T-helper 2 cell treated with Interferon-gamma antibody and Interleukin-4, amounts not matched to agents 100 ng/mL and 5 ng/mL, for 36 hours (primary cell): ENCODE measurements at regions not wholly inside any gene's neighbourhood (a gene's known extent, or its start where the extent isn't known, plus 50 kb on each side); places are given as distances from the start of the nearest gene placed in this dataset.
"Not testable (repeated sequence)": the region's sequence is repeated elsewhere in the genome, so short reads cannot be mapped to it uniquely, and the experiment has no call there.

Experiments used
- intact Hi-C: fragments of 100-400 bp; cut with micrococcal nuclease; formaldehyde crosslinking; loops from one replicate; pipeline ENCODE4 v1.15.1; 2023

GRCh38 chr17:52930581-52930980 is 772.1 kb upstream of the CA10 start:
- intact Hi-C loops: no loop called here

- intact Hi-C loops: no loop called here
These were observed 771.6 kb upstream of the CA10 start for GRCh38 chr17:52930145-52930544.

GRCh38 chr17:52923658-52924057 is 765.1 kb upstream of the CA10 start:
- intact Hi-C loops: no loop called here

- intact Hi-C loops: no loop called here
These were observed 740.7 kb upstream of the CA10 start for GRCh38 chr17:52899235-52899634.

GRCh38 chr17:52895272-52895671 is 736.8 kb upstream of the CA10 start:
- intact Hi-C loops: no loop called here

GRCh38 chr17:52892334-52892733 is 733.8 kb upstream of the CA10 start:
- intact Hi-C loops: no loop called here

- intact Hi-C loops: no loop called here
These were observed 727.4 kb upstream of the CA10 start for GRCh38 chr17:52885882-52886281.

- intact Hi-C loops: not testable (repeated sequence)
These were observed 725.5 kb upstream of the CA10 start for GRCh38 chr17:52883907-52884491.

- intact Hi-C loops: not testable (repeated sequence)
These were observed 688.3 kb upstream of the CA10 start for GRCh38 chr17:52846767-52847166.

- intact Hi-C loops: no loop called here
These were observed 683.5 kb upstream of the CA10 start for GRCh38 chr17:52841971-52842370.

GRCh38 chr17:52837492-52837891 is 679.0 kb upstream of the CA10 start:
- intact Hi-C loops: no loop called here

- intact Hi-C loops: no loop called here
These were observed 673.0 kb upstream of the CA10 start for GRCh38 chr17:52831536-52831935.

- intact Hi-C loops: no loop called here
These were observed 670.1 kb upstream of the CA10 start for GRCh38 chr17:52828621-52829020.

GRCh38 chr17:52827526-52827925 is 669.0 kb upstream of the CA10 start:
- intact Hi-C loops: no loop called here

GRCh38 chr17:52824542-52824941 is 666.0 kb upstream of the CA10 start:
- intact Hi-C loops: no loop called here

GRCh38 chr17:52823155-52823554 is 664.6 kb upstream of the CA10 start:
- intact Hi-C loops: no loop called here

GRCh38 chr17:52790359-52790955 is 631.9 kb upstream of the CA10 start:
- intact Hi-C loops: no loop called here

- intact Hi-C loops: no loop called here
These were observed 631.3 kb upstream of the CA10 start for GRCh38 chr17:52789829-52790228.

GRCh38 chr17:52776234-52776633 is 617.7 kb upstream of the CA10 start:
- intact Hi-C loops: no loop called here

- intact Hi-C loops: no loop called here
These were observed 604.3 kb upstream of the CA10 start for GRCh38 chr17:52762794-52763167.

GRCh38 chr17:52762147-52762793 is 603.8 kb upstream of the CA10 start:
- intact Hi-C loops: no loop called here

- intact Hi-C loops: no loop called here
These were observed 601.4 kb upstream of the CA10 start for GRCh38 chr17:52759864-52760263.

- intact Hi-C loops: no loop called here
These were observed 600.0 kb upstream of the CA10 start for GRCh38 chr17:52758481-52758880.
